AG08396 (cell line): ENCODE measurements at regions not wholly inside any gene's neighbourhood (a gene's known extent, or its start where the extent isn't known, plus 50 kb on each side); places are given as distances from the start of the nearest gene placed in this dataset.
A peak's percentile ranks its signal among the peaks of the same experiment; 100 is the strongest.

Experiments
- DNase-seq: peaks from one replicate; pipeline ENCODE4 v3.0.0; 2012; ENCODE audit warnings: low spot score, mixed read lengths

DNA sequence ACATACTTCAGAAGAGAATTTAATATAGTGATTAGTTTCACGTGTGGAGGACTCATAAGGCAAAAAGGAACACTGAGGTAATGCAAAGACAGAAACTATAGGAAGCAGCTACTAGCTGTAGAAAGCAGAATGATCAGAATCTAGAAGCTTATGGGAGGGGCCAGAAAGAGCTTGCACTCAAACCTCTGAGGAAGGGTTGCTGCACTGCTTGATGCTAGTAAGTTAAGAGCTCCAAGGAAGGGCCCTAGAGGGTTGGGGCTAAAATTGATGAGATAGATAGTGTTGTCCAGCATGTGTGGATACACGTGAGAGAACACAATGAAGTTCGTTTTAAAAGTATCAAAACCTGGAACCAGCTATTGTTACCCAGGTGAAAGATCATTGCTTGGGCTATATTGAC is 311.1 kb downstream of the SLC6A15 start:
- DNase-seq = no peak

DNA sequence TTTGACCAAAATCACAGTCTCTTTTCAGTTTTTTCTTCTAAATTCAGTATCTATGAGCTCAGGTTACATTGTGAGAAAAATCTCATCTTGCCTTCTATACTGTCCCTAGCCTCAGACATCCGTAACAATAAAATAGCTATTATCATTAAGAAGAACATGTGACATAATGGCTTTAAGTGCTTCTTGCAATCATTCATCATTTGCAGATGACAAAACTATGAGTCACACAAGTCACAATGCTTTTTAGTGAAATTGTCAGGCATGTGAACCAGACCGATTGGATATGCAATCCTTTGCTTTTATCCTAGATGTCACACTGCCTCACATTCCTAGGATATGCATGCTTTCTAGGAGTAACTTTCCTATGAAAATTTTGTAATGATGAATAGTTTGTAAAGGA is 313.1 kb downstream of the SLC6A15 start:
- DNase-seq = no peak

- no peak for DNase-seq
Measured at GRCh38 chr12:84596266-84596665, 316.3 kb downstream of the SLC6A15 start.

- no peak for DNase-seq
Measured at GRCh38 chr12:84594157-84594556, 318.4 kb downstream of the SLC6A15 start.

DNA sequence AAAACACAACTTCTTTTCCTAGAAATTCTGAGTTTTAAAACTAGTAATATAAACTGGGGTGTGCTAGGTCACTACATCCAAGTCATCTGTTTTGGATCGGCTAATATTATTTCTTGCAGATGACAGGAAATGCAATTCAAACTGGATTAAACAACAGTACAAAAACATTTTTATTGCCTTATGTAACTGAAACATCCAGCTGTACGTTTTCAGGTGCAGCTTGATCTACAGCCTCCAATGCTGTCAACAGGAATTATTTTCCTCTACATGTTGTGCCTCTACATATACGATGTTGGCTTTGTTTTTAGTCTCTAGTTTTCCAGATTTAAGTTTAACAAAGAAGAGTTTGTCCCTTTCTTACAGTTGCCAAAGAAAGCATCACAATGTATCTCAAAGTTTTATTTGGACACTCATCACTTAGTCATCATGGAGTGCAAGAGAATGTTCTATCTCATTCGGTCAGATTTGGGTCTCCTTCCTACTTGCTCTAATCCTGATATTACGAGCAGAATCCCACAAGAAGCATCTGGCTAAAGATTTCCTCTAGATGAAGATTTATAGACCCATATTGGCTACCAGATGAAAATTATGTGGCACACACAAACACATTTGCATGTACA is 326.7 kb downstream of the SLC6A15 start:
- no peak for DNase-seq

DNA sequence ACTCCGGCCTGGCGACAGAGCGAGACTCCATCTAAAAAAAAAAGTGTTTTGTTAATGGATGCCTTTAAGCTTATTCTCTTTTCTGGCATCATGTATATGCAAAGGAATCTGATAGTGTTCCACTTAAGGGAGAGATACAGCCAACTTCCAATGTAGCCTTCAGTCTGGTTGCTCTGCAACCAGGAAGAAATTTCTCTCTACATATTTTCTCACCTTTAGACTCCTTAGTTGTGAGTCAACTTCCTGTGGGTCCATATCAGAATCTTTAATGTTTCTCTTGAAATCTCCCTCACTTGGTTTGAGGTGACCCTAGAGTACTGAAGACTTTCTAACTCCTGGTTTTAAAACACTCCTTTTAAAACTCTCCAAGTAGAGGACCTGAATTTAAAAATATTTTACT is 340.4 kb downstream of the SLC6A15 start:
- no peak for DNase-seq

- no peak for DNase-seq
Measured at GRCh38 chr12:84562331-84562730, 350.3 kb downstream of the SLC6A15 start.

- DNase-seq = no peak
Measured at GRCh38 chr12:84561351-84561750, 351.2 kb downstream of the SLC6A15 start.

DNA sequence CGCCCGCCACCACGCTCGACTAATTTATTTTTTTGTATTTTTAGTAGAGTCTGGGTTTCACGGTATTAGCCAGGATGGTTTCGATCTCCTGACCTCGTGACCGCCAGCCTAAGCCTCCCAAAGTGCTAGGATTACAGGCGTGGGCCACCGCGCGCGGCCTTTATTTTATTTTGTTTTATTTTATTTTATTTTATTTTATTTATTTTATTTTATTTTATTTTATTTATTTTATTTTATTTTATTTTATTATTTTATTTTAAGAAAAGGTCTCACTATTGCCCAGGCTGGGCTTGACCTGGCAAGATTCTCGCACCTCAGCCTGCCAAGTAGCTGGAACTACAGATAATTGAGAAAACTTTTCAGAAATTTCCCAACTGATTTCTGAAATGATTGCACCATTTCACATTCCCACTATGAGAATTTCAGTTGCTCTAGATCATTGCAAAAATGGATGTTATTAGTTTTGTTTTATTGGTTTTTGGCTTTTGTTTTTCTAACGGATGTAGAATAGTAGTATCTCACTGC is 358.3 kb downstream of the SLC6A15 start:
- DNase-seq = no peak

DNA sequence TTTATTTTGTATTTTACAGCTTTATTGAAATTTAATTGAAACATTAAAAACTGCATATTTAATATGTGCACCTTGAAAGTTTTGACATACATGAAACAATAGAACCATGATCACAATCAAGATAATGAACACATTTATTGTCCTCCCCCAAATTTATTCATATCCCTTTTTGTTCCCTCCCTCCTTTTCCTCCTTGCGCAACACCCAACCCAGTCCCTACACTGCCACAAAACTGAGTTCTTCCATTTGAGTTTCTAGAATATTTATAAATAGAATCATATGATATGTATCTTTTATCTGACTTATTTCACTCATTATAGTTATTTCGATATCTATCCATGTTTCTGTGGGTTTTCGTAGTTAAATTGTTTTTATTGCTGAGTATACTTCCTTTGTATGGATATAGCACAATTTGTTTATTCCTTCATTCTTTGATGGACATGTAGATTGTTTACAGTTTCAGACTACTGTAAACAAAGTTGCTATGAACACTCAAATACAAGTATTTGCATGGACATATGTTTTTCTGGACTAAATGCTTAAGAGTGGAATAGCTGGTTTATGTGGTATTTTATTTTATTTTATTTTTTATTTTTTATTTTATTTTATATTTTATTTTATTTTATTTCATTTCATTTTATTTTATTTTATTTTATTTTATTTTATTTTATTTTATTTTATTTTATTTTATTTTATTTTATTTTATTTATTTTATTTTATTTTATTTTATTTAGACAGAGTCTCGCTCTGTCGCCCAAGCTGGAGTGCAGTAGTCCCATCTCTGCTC is 359.1 kb downstream of the SLC6A15 start:
- no peak for DNase-seq

DNA sequence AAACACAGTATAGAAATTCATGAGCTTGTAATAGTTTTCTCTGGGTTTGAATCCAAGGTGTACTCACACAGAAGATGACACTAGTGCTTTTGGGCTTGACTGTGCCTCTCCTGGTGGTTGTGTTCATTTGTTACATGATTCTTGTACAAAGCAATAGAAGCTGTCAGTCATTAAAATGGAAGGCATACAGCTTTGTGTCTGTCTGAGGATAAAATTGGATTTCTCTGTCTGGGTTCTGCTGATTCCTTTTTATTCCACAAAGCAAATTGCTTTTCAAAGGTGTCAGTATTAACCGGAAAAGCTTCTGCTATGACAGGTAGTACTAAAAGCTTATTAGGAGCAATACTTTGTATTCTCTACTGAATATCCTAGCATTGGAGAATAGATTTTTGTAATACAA is 361.2 kb downstream of the SLC6A15 start:
- no peak for DNase-seq

- DNase-seq = no peak
Measured at GRCh38 chr12:84550518-84550917, 362.1 kb downstream of the SLC6A15 start.

DNA sequence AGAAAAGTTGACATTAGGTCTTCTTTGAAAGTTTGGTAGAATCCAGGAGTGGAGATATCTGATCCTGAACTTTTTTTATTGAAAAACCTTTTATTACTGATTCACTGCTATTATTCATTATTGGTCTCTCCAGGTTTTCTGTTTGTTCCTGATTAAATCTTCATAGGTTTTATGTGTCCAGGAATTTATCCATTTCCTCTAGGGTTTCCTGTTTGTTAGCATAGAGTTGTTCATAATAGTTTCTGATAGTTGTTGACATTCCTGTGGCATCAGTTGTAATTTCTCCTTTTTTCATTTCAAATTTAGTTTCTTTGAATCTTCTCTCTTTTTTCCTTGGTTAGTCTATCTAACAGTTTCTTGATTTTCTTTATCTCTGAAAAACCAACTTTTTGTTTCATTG is 370.3 kb downstream of the SLC6A15 start:
- DNase-seq = no peak

- no peak for DNase-seq
Measured at GRCh38 chr12:84537666-84538065, 374.9 kb downstream of the SLC6A15 start.

- DNase-seq = no peak
Measured at GRCh38 chr12:84512751-84513150, 399.8 kb downstream of the SLC6A15 start.

GRCh38 chr12:84508851-84509260 is 403.7 kb downstream of the SLC6A15 start:
- DNase-seq = no peak

GRCh38 chr12:84507956-84508850 is 404.4 kb downstream of the SLC6A15 start:
- peak; percentile 48 for DNase-seq

- DNase-seq = no peak
Measured at GRCh38 chr12:84506282-84506681, 406.3 kb downstream of the SLC6A15 start.

DNA sequence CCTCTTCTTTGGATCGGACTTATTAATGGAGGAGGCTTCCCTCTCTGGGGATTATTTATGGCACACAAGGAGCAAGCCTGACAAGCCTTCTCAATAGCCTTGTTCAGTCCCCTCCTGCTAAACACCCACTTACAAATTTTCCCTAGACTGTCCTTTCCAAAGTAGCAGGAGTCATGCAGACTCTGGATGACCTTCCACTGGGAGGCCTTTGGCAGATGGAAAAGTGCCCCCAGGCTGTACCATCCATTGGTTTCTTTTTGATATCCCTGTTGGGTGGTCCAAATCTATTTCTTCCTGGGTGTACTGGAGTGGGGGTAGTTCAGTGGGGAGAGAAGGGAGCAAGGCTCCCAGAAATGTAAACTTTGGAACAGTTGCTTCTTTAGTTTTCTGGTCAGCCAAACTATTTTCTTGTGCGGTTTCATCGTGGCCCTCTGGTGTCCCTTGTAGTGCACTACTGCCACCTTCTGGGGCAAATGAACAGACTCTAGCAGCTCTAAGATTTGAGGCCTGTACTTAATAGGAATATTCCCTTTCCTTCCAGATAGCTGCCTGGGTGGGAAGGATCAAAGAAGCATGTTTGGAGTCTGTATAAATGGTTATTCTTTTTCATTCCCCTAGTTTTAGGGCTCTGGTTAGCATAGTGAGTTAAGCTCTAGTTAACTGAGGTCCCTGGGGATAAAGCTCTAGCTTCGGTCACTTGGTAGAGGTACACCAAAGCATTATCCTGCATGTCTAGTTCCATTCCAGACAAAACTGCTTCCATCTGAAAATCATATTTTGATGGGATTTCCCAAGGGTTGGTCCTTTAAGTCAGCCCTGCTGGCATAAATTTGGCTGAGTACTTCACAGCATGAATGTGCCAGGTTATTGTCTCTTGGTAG is 409.5 kb downstream of the SLC6A15 start:
- DNase-seq = peak; percentile 62

DNA sequence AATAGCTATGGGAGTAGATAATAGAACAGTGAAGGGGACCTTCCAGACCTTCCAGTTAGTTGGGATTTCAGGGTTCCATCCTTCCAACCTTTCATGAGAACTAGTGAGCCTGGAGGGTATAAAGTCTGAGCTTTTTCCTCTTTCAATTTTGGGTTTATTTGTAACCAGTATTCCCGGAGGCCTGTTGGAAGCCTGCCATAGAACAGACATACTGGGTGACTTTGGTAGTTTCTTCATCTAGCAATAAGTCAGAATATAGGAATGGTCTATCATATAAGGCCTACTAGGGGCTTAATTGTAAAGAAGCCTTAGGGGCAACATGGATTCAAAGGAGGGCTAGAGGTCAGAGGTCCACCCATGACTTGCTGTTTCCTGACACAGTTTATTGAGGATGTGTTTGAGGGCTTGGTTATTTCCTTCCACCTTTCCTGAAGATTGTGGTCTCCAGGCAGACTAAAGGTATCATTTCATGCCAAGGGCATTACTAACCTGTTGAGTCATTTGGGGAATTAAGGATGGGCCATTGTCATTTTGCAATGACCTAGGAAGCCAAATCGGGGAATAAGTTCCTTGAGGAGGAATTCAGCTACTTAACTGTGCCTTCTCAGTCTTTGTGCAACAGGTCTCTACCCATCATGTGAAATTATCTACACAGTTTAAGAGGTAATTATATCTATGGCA is 410.3 kb downstream of the SLC6A15 start:
- DNase-seq = no peak

DNA sequence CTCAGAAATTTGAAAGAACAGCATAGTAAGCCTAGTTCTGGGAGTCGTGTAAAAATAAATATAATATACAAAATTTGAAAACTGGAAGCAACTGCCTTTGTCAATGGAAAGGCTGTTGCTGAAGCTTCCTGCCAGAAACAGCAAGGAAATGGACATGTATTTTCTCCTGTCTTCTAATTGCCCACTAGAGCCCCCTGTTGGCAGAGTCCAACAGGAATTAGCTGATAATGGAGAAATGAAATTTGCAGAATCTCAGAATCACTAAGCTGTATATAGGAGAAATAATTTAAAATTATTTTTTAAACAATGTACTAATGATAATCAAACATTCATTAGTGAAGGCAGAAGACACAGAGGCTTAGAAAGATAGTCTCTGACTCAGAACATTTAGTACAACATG is 414.8 kb downstream of the SLC6A15 start:
- DNase-seq = no peak
